Gastrocnemius medialis (tissue), 4 donors: ENCODE measurements at regions not wholly inside any gene's neighbourhood (a gene's known extent, or its start where the extent isn't known, plus 50 kb on each side); places are given as distances from the start of the nearest gene placed in this dataset.

Source experiments
- POLR2A ChIP-seq, 2 donors: fragments of 450-650 bp; IDR thresholded peaks; one replicate each; pipeline ENCODE4 v1.6.1; 2017; ENCODE audit warnings: antibody characterized with exemption in 2 of 2, mild to moderate bottlenecking in 2 of 2, moderate library complexity in 2 of 2
- TF ChIP-seq, protein P1 (sequence below), 5 experiments: fragments of 450-650 bp in 3 of 5; fragments of 200-600 bp in 2 of 5; sonication (generic) in 2 of 5; IDR thresholded peaks in 4 of 5; conservative IDR thresholded peaks in 1 of 5; 1 replicate in 4 of 5; 2 replicates in 1 of 5; pipeline ENCODE4 v1.5.1; 2016 to 2019; ENCODE audit warnings: antibody characterized with exemption in 5 of 5, mild to moderate bottlenecking in 3 of 5, moderate library complexity in 3 of 5

DNA sequence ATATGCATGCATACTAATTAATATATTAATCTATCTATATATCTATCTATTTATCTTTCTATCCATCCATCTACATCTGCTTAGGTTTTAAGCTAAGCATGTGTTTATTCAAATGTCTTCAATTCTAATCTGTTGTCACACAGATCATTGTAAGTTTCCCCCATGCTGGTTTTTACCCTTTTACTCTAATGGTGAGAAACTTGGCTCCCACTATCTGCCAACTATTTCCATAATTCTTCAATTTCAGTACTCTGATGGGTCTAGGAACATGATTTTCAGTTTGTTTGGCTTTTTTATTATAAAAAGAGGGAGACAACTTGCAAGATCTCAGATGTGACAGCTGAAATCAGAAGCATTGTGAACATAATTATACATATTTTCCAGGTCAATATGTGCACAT is 773.8 kb downstream of the PLOD2 start:
- TF ChIP-seq, protein P1, sequence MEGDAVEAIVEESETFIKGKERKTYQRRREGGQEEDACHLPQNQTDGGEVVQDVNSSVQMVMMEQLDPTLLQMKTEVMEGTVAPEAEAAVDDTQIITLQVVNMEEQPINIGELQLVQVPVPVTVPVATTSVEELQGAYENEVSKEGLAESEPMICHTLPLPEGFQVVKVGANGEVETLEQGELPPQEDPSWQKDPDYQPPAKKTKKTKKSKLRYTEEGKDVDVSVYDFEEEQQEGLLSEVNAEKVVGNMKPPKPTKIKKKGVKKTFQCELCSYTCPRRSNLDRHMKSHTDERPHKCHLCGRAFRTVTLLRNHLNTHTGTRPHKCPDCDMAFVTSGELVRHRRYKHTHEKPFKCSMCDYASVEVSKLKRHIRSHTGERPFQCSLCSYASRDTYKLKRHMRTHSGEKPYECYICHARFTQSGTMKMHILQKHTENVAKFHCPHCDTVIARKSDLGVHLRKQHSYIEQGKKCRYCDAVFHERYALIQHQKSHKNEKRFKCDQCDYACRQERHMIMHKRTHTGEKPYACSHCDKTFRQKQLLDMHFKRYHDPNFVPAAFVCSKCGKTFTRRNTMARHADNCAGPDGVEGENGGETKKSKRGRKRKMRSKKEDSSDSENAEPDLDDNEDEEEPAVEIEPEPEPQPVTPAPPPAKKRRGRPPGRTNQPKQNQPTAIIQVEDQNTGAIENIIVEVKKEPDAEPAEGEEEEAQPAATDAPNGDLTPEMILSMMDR (IDR thresholded peaks at IDR 0.05 in 4 of 5, conservative IDR thresholded peaks at IDR 0.05 in 1 of 5) = no peak
- no peak for TF ChIP-seq POLR2A (IDR thresholded peaks at IDR 0.05)
